ENCODE measurements at regions not wholly inside any gene's neighbourhood (a gene's known extent, or its start where the extent isn't known, plus 50 kb on each side); places are given as distances from the start of the nearest gene placed in this dataset.

DNA sequence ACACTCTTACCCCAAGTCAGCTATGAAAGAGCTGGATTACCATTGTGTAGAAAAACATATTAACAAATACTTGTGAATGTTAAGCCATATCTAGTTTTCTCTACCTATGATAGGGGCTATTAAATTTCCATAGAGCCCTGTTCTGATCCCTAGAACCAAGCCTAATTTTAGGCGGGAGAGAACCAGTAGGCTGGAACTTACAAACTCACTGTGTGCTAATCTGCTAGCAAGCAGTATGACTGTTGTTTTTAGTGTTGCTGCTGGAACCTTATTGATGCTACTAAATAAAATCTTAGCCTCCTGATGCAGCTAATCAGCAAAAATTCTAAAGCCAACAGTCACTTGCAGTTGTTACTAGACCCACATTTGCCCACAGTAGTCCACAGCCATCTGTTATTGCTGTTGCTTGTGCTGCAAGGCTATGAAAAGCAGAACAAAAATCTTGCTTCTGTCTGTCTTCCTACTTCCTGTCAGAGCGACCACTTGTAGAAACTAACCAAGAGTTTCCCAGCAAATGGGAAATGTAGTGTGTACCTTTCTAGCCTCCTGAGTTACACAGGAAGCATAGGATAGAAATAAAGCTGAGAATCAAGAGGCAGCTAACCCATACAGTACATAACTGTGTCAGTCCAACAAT is 368.4 kb downstream of the ARL4A start:
- TF ChIP-seq CEBPB (IDR thresholded peaks at IDR 0.05), result no peak
- TF ChIP-seq EP300 (IDR thresholded peaks at IDR 0.05; ENCODE audit: borderline replicate concordance), result no peak
- TF ChIP-seq FOXM1 (IDR thresholded peaks at IDR 0.05; ENCODE audit: borderline replicate concordance, low read depth), result no peak
